ENCODE measurements at regions not wholly inside any gene's neighbourhood (a gene's known extent, or its start where the extent isn't known, plus 50 kb on each side); places are given as distances from the start of the nearest gene placed in this dataset.
"Not testable (repeated sequence)": the region's sequence is repeated elsewhere in the genome, so short reads cannot be mapped to it uniquely, and the experiment has no call there.

GRCh38 chr3:48068320-48068719 lies 52.1 kb upstream of the MAP4 start:
- not testable (repeated sequence) for ATAC-seq (replicated peaks); H3K27ac Mint-ChIP-seq

DNA sequence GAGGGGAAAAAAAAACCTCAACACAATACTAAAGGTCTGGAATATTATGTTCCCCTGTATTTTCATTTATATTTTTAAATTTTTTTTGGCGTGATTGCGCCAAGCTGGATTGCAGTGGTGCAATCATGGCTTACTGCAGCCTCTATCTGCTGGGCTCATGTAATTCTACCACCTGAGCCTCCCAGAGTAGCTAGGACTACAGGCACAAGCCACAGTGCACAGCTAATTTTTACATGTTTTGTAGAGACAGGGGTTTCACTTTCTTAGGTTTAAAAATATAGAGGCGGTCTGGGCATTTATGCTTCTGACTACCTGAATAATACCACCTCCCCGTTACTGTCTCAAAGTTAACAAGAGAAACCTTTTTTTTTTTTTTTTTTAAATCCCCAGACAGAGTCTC lies 51.1 kb upstream of the MAP4 start:
- peaks cover 12% of the 10 kb centered on the region for H3K36me3 Mint-ChIP-seq (ENCODE audit: insufficient read depth)
- no peaks in the 10 kb centered on the region for H3K9me3 Mint-ChIP-seq
- H3K4me1 Mint-ChIP-seq (ENCODE audit: low read depth in 2 of 2) = peaks cover 17 to 26% of the 10 kb centered on the region in 2 donors
- H3K27me3 Mint-ChIP-seq = no peaks in the 10 kb centered on the region
- no peak overlapping the region for H3K27ac Mint-ChIP-seq
- H3K4me3 Mint-ChIP-seq = no peak overlapping the region
- no peak for ATAC-seq (replicated peaks)
- no peak for DNase-seq

More at GRCh38 chr3:48068320-48068719, 52.1 kb upstream of the MAP4 start:
- not testable (repeated sequence) for H3K27me3 Mint-ChIP-seq, H3K9me3 Mint-ChIP-seq, H3K4me3 Mint-ChIP-seq, DNase-seq
- peaks cover 18 to 26% of the 10 kb centered on the region in 2 donors for H3K4me1 Mint-ChIP-seq (ENCODE audit: low read depth in 2 of 2)
- H3K36me3 Mint-ChIP-seq (ENCODE audit: insufficient read depth) = peaks cover 12% of the 10 kb centered on the region

All from effector memory CD8-positive, alpha-beta T cell (primary cell).